Stomach (tissue), 4 donors: ENCODE measurements at regions not wholly inside any gene's neighbourhood (a gene's known extent, or its start where the extent isn't known, plus 50 kb on each side); places are given as distances from the start of the nearest gene placed in this dataset.

Source experiments
- EP300 ChIP-seq: sonication (generic); formaldehyde crosslinking; IDR thresholded peaks from one replicate; pipeline ENCODE4 v1.6.1; 2017; ENCODE audit warnings: antibody characterized with exemption
- POLR2A ChIP-seq, 4 donors: fragments of 450-650 bp; IDR thresholded peaks; one replicate each; pipeline ENCODE4 v1.6.1; 2016; ENCODE audit warnings: antibody characterized with exemption in 4 of 4, control low read depth in 2 of 4, mild to moderate bottlenecking in 1 of 4, moderate library complexity in 1 of 4
- POLR2AphosphoS5 ChIP-seq, 3 donors: sonication (generic); formaldehyde crosslinking; IDR thresholded peaks; one replicate each; pipeline ENCODE4 v1.6.1; 2016; ENCODE audit warnings: antibody characterized with exemption in 3 of 3
- TF ChIP-seq, protein P1 (sequence below), 7 experiments: fragments of 450-650 bp in 4 of 7; fragments of 200-600 bp in 3 of 7; sonication (generic) in 3 of 7; IDR thresholded peaks; one replicate each; pipeline ENCODE4 v1.5.1; 2016 to 2019; ENCODE audit warnings: antibody characterized with exemption in 7 of 7, control low read depth in 2 of 7, mild to moderate bottlenecking in 1 of 7

DNA sequence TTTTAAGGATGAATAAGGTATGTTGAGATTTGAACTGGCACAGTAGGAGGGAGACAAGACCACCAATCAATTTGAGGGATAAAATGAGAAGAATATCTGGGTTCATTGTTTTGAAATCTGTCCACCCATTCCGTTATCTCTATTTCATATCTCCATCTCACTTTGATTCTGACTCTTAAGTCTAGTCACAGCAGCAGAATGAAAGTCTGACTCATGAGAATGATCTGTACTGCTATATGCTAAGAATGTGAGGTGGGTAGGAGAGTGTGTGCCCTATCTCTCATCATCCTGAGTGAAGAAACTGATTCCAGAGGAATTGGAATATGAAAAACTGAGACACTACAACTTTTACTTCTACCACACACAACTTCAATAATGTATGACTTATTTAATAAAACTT is 1994.5 kb upstream of the PIK3C3 start:
- TF ChIP-seq POLR2A (IDR thresholded peaks at IDR 0.05) (no peak), EP300 (no peak), POLR2AphosphoS5 (IDR thresholded peaks at IDR 0.05) (no peak)
- TF ChIP-seq, protein P1, sequence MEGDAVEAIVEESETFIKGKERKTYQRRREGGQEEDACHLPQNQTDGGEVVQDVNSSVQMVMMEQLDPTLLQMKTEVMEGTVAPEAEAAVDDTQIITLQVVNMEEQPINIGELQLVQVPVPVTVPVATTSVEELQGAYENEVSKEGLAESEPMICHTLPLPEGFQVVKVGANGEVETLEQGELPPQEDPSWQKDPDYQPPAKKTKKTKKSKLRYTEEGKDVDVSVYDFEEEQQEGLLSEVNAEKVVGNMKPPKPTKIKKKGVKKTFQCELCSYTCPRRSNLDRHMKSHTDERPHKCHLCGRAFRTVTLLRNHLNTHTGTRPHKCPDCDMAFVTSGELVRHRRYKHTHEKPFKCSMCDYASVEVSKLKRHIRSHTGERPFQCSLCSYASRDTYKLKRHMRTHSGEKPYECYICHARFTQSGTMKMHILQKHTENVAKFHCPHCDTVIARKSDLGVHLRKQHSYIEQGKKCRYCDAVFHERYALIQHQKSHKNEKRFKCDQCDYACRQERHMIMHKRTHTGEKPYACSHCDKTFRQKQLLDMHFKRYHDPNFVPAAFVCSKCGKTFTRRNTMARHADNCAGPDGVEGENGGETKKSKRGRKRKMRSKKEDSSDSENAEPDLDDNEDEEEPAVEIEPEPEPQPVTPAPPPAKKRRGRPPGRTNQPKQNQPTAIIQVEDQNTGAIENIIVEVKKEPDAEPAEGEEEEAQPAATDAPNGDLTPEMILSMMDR (IDR thresholded peaks at IDR 0.05): no peak
